Thyroid gland (tissue), 4 donors: ENCODE measurements at regions not wholly inside any gene's neighbourhood (a gene's known extent, or its start where the extent isn't known, plus 50 kb on each side); places are given as distances from the start of the nearest gene placed in this dataset.

ENCODE experiments used
- CTCF ChIP-seq, 6 experiments: fragments of 200-600 bp in 3 of 6; fragments of 450-650 bp in 3 of 6; sonication (generic) in 3 of 6; IDR thresholded peaks; one replicate each; pipeline ENCODE4 v1.5.1; 2016 to 2019; ENCODE audit warnings: antibody characterized with exemption in 6 of 6, mild to moderate bottlenecking in 2 of 6, inconsistent platforms in 1 of 6, moderate library complexity in 1 of 6
- POLR2A ChIP-seq, 2 donors: fragments of 450-650 bp; IDR thresholded peaks; one replicate each; pipeline ENCODE4 v1.6.1; 2017; ENCODE audit warnings: antibody characterized with exemption in 2 of 2, mild to moderate bottlenecking in 2 of 2, moderate library complexity in 1 of 2

GRCh38 chr3:147712357-147712756 lies 303.2 kb downstream of the ZIC1 start:
- TF ChIP-seq CTCF (IDR thresholded peaks at IDR 0.05) (no peak), POLR2A (IDR thresholded peaks at IDR 0.05) (no peak)
